Aorta (tissue), 5 donors: ENCODE measurements at regions not wholly inside any gene's neighbourhood (a gene's known extent, or its start where the extent isn't known, plus 50 kb on each side); places are given as distances from the start of the nearest gene placed in this dataset.

Source experiments
- ATAC-seq: fragments of 200-7000 bp; cut with Tn5 transposase; one replicate; pipeline ENCODE4 v1.9.1; 2022; ENCODE audit warnings: moderate library complexity; ENCODE audit not compliant: low FRiP score
- DNase-seq, 2 donors: peaks; one replicate each; pipeline ENCODE4 v3.0.0-alpha.2; 2020
- H3K27ac ChIP-seq, 2 donors: one replicate each; pipeline ENCODE4 v1.5.1; 2013; ENCODE audit warnings: low read length in 2 of 2, mild to moderate bottlenecking in 2 of 2, moderate library complexity in 2 of 2, control low read depth in 1 of 2, inconsistent platforms in 1 of 2, low read depth in 1 of 2
- H3K27me3 ChIP-seq, 2 donors: one replicate each; pipeline ENCODE4 v1.6.1; 2013; ENCODE audit warnings: control low read depth in 1 of 2, low read length in 1 of 2, mild to moderate bottlenecking in 1 of 2, moderate library complexity in 1 of 2; ENCODE audit not compliant: insufficient read depth in 2 of 2, control insufficient read depth in 1 of 2
- H3K36me3 ChIP-seq, 2 donors: one replicate each; pipeline ENCODE4 v1.6.1; 2013; ENCODE audit warnings: control low read depth in 1 of 2, low read length in 1 of 2, mild to moderate bottlenecking in 1 of 2; ENCODE audit not compliant: insufficient read depth in 2 of 2, control insufficient read depth in 1 of 2
- H3K4me1 ChIP-seq, 2 donors: one replicate each; pipeline ENCODE4 v1.6.1; 2013; ENCODE audit warnings: low read length in 2 of 2, control low read depth in 1 of 2, mild to moderate bottlenecking in 1 of 2, moderate library complexity in 1 of 2; ENCODE audit not compliant: insufficient read depth in 2 of 2, control insufficient read depth in 1 of 2
- H3K4me3 ChIP-seq, 2 donors: one replicate each; pipeline ENCODE4 v1.5.1; 2013; ENCODE audit warnings: low read length in 2 of 2, control low read depth in 1 of 2, mild to moderate bottlenecking in 1 of 2
- H3K9me3 ChIP-seq: one replicate; pipeline ENCODE4 v1.6.1; 2013; ENCODE audit warnings: mild to moderate bottlenecking, low read length; ENCODE audit not compliant: control insufficient read depth
- WGBS, 2 donors: extraction: QIAGEN DNeasy Blood & Tissue Kit; methylation state at CpG; one replicate each; pipeline ENCODE4 v1.1.7; 2013; 5-methylcytosine and 5-hydroxymethylcytosine counted together
- intact Hi-C, 2 donors: fragments of 100-400 bp; cut with DNase I; formaldehyde crosslinking; loops; one replicate each; pipeline versions ENCODE4 v1.14.2 to v1.15.0; 2022
- donor health status: healthy with polysubstance abuse.
- donor health status: Bipolar disorder and iron deficiency.
- donor health status: DM: no; HTN: no; CAD: no.
- donor health status: DM: no; HTN: no; CAD: no.
- donor health status: DM: yes; HTN: yes; CAD: no.

GRCh38 chr2:26530696-26531095 is 52.8 kb upstream of the OTOF start:
- Histone ChIP-seq H3K4me1 (no peaks in the 10 kb centered on the region), H3K27me3 (no peaks in the 10 kb centered on the region), H3K27ac (no peak overlapping the region), H3K4me3 (no peak overlapping the region), H3K9me3 (no peaks in the 10 kb centered on the region), H3K36me3 (no peaks in the 10 kb centered on the region)
- peak; percentile 7 to 62 for DNase-seq
- WGBS, 2 donors: 56 to 74% methylated on average over 4 of the region's 4 CpGs
- ATAC-seq: no peak
- intact Hi-C loops: no loop called here

GRCh38 chr2:26530240-26530540 is 52.3 kb upstream of the OTOF start:
- DNase-seq: peak; percentile 1 to 48
- ATAC-seq: no peak
- Histone ChIP-seq H3K9me3 (no peaks in the 10 kb centered on the region), H3K27me3 (no peaks in the 10 kb centered on the region), H3K36me3 (no peaks in the 10 kb centered on the region), H3K4me1 (no peaks in the 10 kb centered on the region), H3K4me3 (no peak overlapping the region), H3K27ac (no peak overlapping the region)
- intact Hi-C loops: no loop called here
- WGBS, 2 donors: 91 to 94% methylated on average over 10 of the region's 10 CpGs

- H3K27ac ChIP-seq: no peak overlapping the region
- H3K9me3 ChIP-seq: no peaks in the 10 kb centered on the region
- ATAC-seq (no peak), DNase-seq (peak in 1 of 2 donors; percentile 63)
- WGBS, 2 donors: 84 to 89% methylated on average over 20 of the region's 20 CpGs
- H3K36me3 ChIP-seq: no peaks in the 10 kb centered on the region
- H3K4me3 ChIP-seq: no peak overlapping the region
- intact Hi-C loops: no loop called here
- no peaks in the 10 kb centered on the region for H3K27me3 ChIP-seq
- H3K4me1 ChIP-seq: no peaks in the 10 kb centered on the region
These were observed 51.7 kb upstream of the OTOF start for GRCh38 chr2:26529406-26530239.

GRCh38 chr2:26528836-26529235 is 50.9 kb upstream of the OTOF start:
- no peak for ATAC-seq
- intact Hi-C loops: no loop called here
- DNase-seq: peak in 1 of 2 donors; percentile 58
- H3K36me3 ChIP-seq: no peaks in the 10 kb centered on the region
- H3K4me1 ChIP-seq: no peaks in the 10 kb centered on the region
- H3K4me3 ChIP-seq: no peak overlapping the region
- WGBS, 2 donors: 93 to 98% methylated on average over 3 of the region's 3 CpGs
- H3K27ac ChIP-seq: no peak overlapping the region
- H3K9me3 ChIP-seq: no peaks in the 10 kb centered on the region
- no peaks in the 10 kb centered on the region for H3K27me3 ChIP-seq

- peak in 1 of 2 donors; percentile 55 for DNase-seq
- Histone ChIP-seq H3K27ac (no peak overlapping the region), H3K27me3 (no peaks in the 10 kb centered on the region), H3K9me3 (no peaks in the 10 kb centered on the region), H3K36me3 (no peaks in the 10 kb centered on the region), H3K4me1 (no peaks in the 10 kb centered on the region), H3K4me3 (no peak overlapping the region)
- WGBS, 2 donors: 86 to 88% methylated on average over 11 of the region's 11 CpGs
- no peak for ATAC-seq
- intact Hi-C loops: no loop called here
These were observed 50.0 kb upstream of the OTOF start for GRCh38 chr2:26527726-26528585.
